GM12865 (cell line): ENCODE measurements at regions not wholly inside any gene's neighbourhood (a gene's known extent, or its start where the extent isn't known, plus 50 kb on each side); places are given as distances from the start of the nearest gene placed in this dataset.

Source experiments
- DNase-seq: peaks from one replicate; pipeline ENCODE4 v3.0.0; 2010; ENCODE audit warnings: low read depth
- H3K4me3 ChIP-seq: 2 replicates; pipeline ENCODE4 v1.5.1; 2011; ENCODE audit warnings: mild to moderate bottlenecking, low read depth, low read length, control low read depth
- CTCF ChIP-seq: IDR thresholded peaks from 2 replicates; pipeline ENCODE4 v1.5.1; 2011; ENCODE audit warnings: low read length, control low read depth, low read depth, inconsistent platforms; ENCODE audit not compliant: insufficient read depth; ENCODE audit errors: missing control alignments

- DNase-seq: no peak
- no peak overlapping the region for H3K4me3 ChIP-seq
- TF ChIP-seq CTCF: no peak
Observed at GRCh38 chr2:47640356-47640755, 69.6 kb upstream of the KCNK12 start.

GRCh38 chr2:47639467-47639866 is 68.7 kb upstream of the KCNK12 start:
- no peak for DNase-seq
- TF ChIP-seq CTCF: no peak
- H3K4me3 ChIP-seq: no peak overlapping the region

- DNase-seq: no peak
- no peak overlapping the region for H3K4me3 ChIP-seq
- no peak for TF ChIP-seq CTCF
Observed at GRCh38 chr2:47638430-47638829, 67.6 kb upstream of the KCNK12 start.

GRCh38 chr2:47636596-47637264 is 65.9 kb upstream of the KCNK12 start:
- no peak for TF ChIP-seq CTCF
- DNase-seq: no peak
- no peak overlapping the region for H3K4me3 ChIP-seq

- H3K4me3 ChIP-seq: no peak overlapping the region
- no peak for TF ChIP-seq CTCF
- DNase-seq: no peak
Observed at GRCh38 chr2:47636176-47636575, 65.4 kb upstream of the KCNK12 start.

- TF ChIP-seq CTCF: no peak
- no peak overlapping the region for H3K4me3 ChIP-seq
- DNase-seq: no peak
Observed at GRCh38 chr2:47632754-47633153, 62.0 kb upstream of the KCNK12 start.

- no peak overlapping the region for H3K4me3 ChIP-seq
- no peak for TF ChIP-seq CTCF
- DNase-seq: no peak
Observed at GRCh38 chr2:47631792-47632398, 61.1 kb upstream of the KCNK12 start.
